Transverse colon (tissue), 4 donors: ENCODE measurements at regions not wholly inside any gene's neighbourhood (a gene's known extent, or its start where the extent isn't known, plus 50 kb on each side); places are given as distances from the start of the nearest gene placed in this dataset.

Experiments used
- DNase-seq: peaks from one replicate; pipeline ENCODE4 v3.0.0-alpha.2; 2019
- H3K27ac ChIP-seq, 4 donors: fragments of 200-600 bp; sonication (generic); 2 replicates each; pipeline ENCODE4 v1.5.1; 2016 to 2018; ENCODE audit warnings: inconsistent platforms in 4 of 4
- H3K27me3 ChIP-seq: fragments of 200-600 bp; sonication (generic); 2 replicates; pipeline ENCODE4 v1.5.1; 2017; ENCODE audit warnings: inconsistent platforms
- H3K36me3 ChIP-seq, 4 donors: fragments of 200-600 bp; sonication (generic); 2 replicates each; pipeline ENCODE4 v1.5.1; 2017 to 2019; ENCODE audit warnings: inconsistent platforms in 4 of 4
- H3K4me1 ChIP-seq, 4 donors: fragments of 200-600 bp; sonication (generic); 2 replicates each; pipeline ENCODE4 v1.5.1; 2017 to 2020; ENCODE audit warnings: inconsistent platforms in 4 of 4
- H3K4me3 ChIP-seq, 4 donors: fragments of 200-600 bp; sonication (generic); 1 replicate in 1 of 4; 2 replicates in 3 of 4; pipeline versions ENCODE4 v1.5.1 to v1.6.1; 2017 to 2019; ENCODE audit warnings: inconsistent platforms in 4 of 4
- H3K9me3 ChIP-seq, 2 donors: fragments of 200-600 bp; sonication (generic); 2 replicates each; pipeline ENCODE4 v1.5.1; 2017 to 2019; ENCODE audit warnings: inconsistent platforms in 2 of 2
- EP300 ChIP-seq: sonication (generic); formaldehyde crosslinking; IDR thresholded peaks from one replicate; pipeline ENCODE4 v1.6.1; 2017; ENCODE audit warnings: antibody characterized with exemption, low read depth
- POLR2A ChIP-seq: fragments of 450-650 bp; IDR thresholded peaks from one replicate; pipeline ENCODE4 v1.6.1; 2016; ENCODE audit warnings: antibody characterized with exemption, mild to moderate bottlenecking, moderate library complexity
- POLR2AphosphoS5 ChIP-seq, 3 donors: sonication (generic); formaldehyde crosslinking; IDR thresholded peaks; one replicate each; pipeline ENCODE4 v1.6.1; 2016; ENCODE audit warnings: antibody characterized with exemption in 3 of 3
- WGBS, 2 donors: methylation state at CpG; one replicate each; pipeline ENCODE4 v1.1.5; 2018; ENCODE audit warnings: low coverage in 1 of 2; 5-methylcytosine and 5-hydroxymethylcytosine counted together
- in situ Hi-C, 4 donors: fragments of 200-750 bp; cut with MboI; loops; one replicate each; pipeline versions ENCODE4 v1.15.0 to v1.15.1; 2017; ENCODE audit warnings: low sequenced_read_pairs in 3 of 4, low pct_ligation_motif_present in 1 of 4, low pct_unique_long_range_greater_than_20kb in 1 of 4
- intact Hi-C: fragments of 100-400 bp; cut with DNase I; formaldehyde crosslinking; loops from one replicate; pipeline ENCODE4 v1.15.1; 2023; ENCODE audit warnings: low total_unique reads
- TF ChIP-seq, protein P1 (sequence below), 5 experiments: fragments of 200-600 bp in 3 of 5; fragments of 450-650 bp in 2 of 5; sonication (generic) in 3 of 5; IDR thresholded peaks; 1 replicate in 2 of 5; 2 replicates in 3 of 5; pipeline ENCODE4 v1.5.1; 2016 to 2017; ENCODE audit warnings: antibody characterized with exemption in 5 of 5, inconsistent platforms in 3 of 5, mild to moderate bottlenecking in 2 of 5, moderate library complexity in 1 of 5

GRCh38 chr13:39963612-39964011 lies 308.1 kb downstream of the COG6 start:
- intact Hi-C loops (no loop called here), in situ Hi-C loops (no loop called here)
- Histone ChIP-seq H3K36me3 (no peaks in the 10 kb centered on the region), H3K9me3 (no peaks in the 10 kb centered on the region), H3K4me3 (no peak overlapping the region), H3K4me1 (no peaks in the 10 kb centered on the region), H3K27me3 (no peaks in the 10 kb centered on the region), H3K27ac (no peak overlapping the region)
- WGBS, 2 donors, result 82 to 92% methylated on average over 1 of the region's 1 CpG
- DNase-seq, result no peak
- no peak for TF ChIP-seq POLR2AphosphoS5 (IDR thresholded peaks at IDR 0.05)
- TF ChIP-seq POLR2A, result no peak

GRCh38 chr13:39965309-39965708 lies 309.8 kb downstream of the COG6 start:
- TF ChIP-seq, protein P1, sequence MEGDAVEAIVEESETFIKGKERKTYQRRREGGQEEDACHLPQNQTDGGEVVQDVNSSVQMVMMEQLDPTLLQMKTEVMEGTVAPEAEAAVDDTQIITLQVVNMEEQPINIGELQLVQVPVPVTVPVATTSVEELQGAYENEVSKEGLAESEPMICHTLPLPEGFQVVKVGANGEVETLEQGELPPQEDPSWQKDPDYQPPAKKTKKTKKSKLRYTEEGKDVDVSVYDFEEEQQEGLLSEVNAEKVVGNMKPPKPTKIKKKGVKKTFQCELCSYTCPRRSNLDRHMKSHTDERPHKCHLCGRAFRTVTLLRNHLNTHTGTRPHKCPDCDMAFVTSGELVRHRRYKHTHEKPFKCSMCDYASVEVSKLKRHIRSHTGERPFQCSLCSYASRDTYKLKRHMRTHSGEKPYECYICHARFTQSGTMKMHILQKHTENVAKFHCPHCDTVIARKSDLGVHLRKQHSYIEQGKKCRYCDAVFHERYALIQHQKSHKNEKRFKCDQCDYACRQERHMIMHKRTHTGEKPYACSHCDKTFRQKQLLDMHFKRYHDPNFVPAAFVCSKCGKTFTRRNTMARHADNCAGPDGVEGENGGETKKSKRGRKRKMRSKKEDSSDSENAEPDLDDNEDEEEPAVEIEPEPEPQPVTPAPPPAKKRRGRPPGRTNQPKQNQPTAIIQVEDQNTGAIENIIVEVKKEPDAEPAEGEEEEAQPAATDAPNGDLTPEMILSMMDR (IDR thresholded peaks at IDR 0.05), result no peak
- TF ChIP-seq EP300 (no peak), POLR2AphosphoS5 (IDR thresholded peaks at IDR 0.05) (no peak), POLR2A (no peak)
- no peak overlapping the region for H3K27ac ChIP-seq
- DNase-seq, result no peak
- WGBS, 2 donors, result 77 to 87% methylated on average over 3 of the region's 3 CpGs
- no peaks in the 10 kb centered on the region for H3K9me3 ChIP-seq
- H3K4me3 ChIP-seq, result no peak overlapping the region
- intact Hi-C loops, result no loop called here
- H3K27me3 ChIP-seq, result no peaks in the 10 kb centered on the region
- H3K4me1 ChIP-seq, result no peaks in the 10 kb centered on the region
- in situ Hi-C loops, result no loop called here
- no peaks in the 10 kb centered on the region for H3K36me3 ChIP-seq

DNA sequence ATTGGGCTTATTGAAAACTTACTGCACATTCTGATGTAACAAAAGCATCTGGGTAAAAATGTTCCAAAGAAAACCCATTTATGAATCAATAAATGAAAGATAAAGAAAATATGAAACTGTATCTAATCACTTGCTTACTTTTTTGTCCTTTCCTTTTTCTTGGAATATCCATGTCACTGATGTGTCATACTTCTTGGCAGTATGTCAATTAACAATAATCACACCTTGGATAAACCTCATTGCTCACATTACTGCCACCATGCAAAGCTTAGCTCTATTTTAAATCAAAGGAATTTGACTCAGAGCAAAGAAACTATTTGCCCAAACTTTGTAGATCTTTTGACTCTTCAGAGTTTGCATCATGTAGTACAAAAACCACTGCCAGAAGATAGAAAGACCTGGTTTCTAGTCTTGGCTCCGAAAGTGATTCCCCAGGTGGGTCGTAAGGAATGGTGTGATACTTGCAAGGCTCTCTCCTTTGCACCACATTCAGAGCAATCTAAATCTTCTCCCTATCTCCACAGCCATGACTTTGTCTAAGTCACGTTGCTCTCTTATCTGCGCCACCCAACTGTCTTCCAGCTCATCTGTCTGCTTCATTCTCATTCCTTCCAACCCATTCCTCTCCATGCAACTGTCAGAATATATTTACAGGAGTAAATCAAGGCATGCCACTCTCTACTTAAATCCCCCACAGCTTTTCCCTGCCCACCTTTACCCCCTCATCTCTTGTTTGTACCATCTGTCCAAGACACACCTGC lies 311.9 kb downstream of the COG6 start:
- Histone ChIP-seq H3K9me3 (no peaks in the 10 kb centered on the region), H3K27me3 (no peaks in the 10 kb centered on the region), H3K27ac (no peak overlapping the region), H3K4me1 (no peaks in the 10 kb centered on the region), H3K4me3 (no peak overlapping the region), H3K36me3 (no peaks in the 10 kb centered on the region)
- DNase-seq, result no peak
- TF ChIP-seq POLR2A, result no peak
- intact Hi-C loops (no loop called here), in situ Hi-C loops (no loop called here)
- 87 to 91% methylated on average over 3 to 4 of the region's 4 CpGs for WGBS, 2 donors

DNA sequence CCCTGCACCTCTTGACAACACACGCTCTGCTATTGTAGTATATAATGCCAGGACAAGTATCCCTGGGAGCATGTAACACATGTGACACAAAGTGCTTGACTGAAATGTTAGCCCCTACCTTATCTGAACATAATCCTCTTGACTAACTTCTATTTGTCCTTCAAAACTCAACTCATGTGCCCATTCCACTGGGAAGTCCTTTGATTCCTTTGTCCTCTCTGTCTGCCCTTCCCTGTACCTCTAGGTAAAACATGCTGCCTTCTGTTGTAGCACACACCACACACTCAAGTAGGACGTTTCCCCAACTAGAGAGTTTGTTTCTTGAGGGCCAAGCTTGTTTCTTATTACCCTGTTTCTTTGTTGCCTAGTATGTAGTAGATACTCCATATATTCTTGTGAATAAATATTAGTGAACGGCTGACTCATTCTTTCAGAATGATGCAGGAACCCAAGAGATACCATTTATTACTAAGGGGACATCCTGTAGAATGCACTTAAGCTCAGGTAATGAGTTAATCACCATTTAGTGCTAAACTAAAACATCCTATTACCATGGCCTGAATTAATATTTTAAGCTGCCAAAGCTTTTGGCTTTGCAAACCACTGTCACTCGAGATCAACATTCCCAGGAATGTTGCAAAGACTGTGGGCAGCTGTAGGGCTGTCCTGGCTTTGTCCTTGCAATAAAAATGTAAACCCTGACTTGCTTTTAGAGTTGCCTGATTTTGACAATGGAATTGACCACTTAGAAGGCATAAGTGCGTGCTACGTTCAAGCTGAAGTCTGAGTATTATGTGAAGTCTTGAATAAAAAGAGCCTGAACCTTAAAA lies 313.4 kb downstream of the COG6 start:
- 63 to 75% methylated on average over 4 to 6 of the region's 6 CpGs for WGBS, 2 donors
- H3K9me3 ChIP-seq, result no peaks in the 10 kb centered on the region
- TF ChIP-seq POLR2A (no peak), EP300 (no peak), POLR2AphosphoS5 (IDR thresholded peaks at IDR 0.05) (no peak)
- TF ChIP-seq, protein P1 (IDR thresholded peaks at IDR 0.05), result no peak
- H3K4me3 ChIP-seq, result no peak overlapping the region
- no peaks in the 10 kb centered on the region for H3K36me3 ChIP-seq
- no peak overlapping the region for H3K27ac ChIP-seq
- intact Hi-C loops (no loop called here), in situ Hi-C loops (no loop called here)
- H3K27me3 ChIP-seq, result no peaks in the 10 kb centered on the region
- H3K4me1 ChIP-seq, result no peaks in the 10 kb centered on the region
- no peak for DNase-seq

- Histone ChIP-seq H3K36me3 (no peaks in the 10 kb centered on the region), H3K27me3 (no peaks in the 10 kb centered on the region), H3K27ac (no peak overlapping the region), H3K4me3 (no peak overlapping the region), H3K4me1 (no peaks in the 10 kb centered on the region), H3K9me3 (no peaks in the 10 kb centered on the region)
- DNase-seq, result no peak
- TF ChIP-seq, protein P1 (IDR thresholded peaks at IDR 0.05), result no peak
- intact Hi-C loops, result no loop called here
- in situ Hi-C loops, result no loop called here
- 74 to 80% methylated on average over 6 of the region's 6 CpGs for WGBS, 2 donors
Observed at GRCh38 chr13:39970177-39970846, 314.9 kb downstream of the COG6 start.
